GM21619 (cell line): ENCODE measurements at regions not wholly inside any gene's neighbourhood (a gene's known extent, or its start where the extent isn't known, plus 50 kb on each side); places are given as distances from the start of the nearest gene placed in this dataset.

Source experiments
- ATAC-seq: cut with Tn5 transposase; IDR thresholded peaks from one replicate; pipeline ENCODE4 v1.9.1; 2021; ENCODE audit not compliant: unreplicated experiment

DNA sequence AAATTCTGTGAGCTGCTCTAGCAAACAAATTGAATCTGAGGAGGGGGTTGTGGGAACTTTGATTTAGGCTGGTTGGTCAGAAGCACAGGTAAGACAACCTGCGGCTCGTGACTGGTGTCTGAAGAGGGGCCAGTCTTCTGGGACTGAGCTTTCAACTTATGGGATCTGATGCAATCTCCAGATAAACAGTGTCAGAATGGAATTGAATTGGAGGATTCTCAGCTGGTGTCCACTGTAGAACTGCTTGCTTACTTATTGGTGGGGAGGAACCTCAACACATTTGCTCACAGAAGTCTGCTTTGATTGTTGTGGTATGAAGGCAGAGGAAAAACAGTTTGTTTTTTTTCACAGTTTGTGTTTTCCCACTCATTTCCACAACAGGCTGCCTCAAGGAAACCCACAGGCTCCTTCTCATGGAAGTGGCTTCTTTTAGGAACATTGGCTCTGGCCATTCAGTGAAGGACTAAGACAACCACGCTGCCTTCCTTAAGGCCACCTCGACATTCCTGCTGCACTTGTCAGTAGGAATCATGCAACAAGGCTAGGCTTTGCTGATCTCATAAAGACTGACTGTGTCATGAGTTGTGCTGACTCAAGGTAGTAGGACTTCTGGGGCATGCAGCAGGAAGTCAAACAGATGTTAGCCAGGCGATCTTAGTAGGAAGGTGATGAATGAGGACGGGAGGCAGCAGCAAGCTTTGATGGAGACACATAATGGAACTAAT is 104.7 kb downstream of the TSN start:
- ATAC-seq = no peak

DNA sequence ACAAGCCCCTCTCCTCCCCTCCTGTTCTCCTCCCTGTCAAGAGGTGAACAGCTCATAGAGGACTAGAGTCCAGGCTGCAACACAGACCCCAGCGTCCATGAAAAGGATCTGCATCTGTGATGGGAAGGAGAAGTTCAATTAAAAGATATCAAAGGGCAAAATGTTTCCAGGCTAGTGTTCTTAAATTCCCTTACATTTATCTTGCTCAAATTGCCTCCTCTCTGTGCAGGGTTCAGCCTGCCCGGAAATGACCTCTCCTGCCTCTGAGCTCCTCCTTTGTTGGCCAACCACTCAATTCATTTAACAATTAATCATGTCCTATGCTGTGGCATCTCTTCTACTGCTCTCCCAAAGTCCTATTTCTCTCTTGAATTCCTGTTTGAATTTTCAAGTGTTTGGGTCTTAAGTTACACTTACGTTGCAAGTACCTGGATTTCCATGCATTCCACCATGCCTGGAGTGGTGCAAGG is 105.3 kb downstream of the TSN start:
- no peak for ATAC-seq

GRCh38 chr2:121862286-121862685 is 106.8 kb downstream of the TSN start:
- no peak for ATAC-seq

GRCh38 chr2:121865914-121866313 is 110.5 kb downstream of the TSN start:
- no peak for ATAC-seq

DNA sequence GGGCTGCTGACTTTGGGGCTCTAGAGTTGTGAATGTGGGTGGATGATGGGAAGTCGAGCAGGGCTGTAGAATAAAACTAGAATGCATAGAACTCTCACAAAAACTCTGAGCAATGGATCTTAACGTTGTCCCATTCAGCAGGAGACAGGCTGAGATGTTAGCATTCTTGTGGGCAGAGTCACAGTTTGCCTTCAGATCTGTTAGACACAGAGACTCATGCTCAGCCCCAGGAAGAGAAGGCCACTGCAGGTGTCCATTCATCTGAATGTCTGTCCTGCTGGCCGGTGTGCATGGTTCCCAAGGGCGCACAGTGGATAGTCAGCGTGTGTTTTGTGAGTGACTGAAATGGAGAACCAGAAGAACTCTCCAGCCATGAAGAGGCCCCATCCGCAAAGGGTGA is 111.3 kb downstream of the TSN start:
- no peak for ATAC-seq

- ATAC-seq = no peak
Measured at GRCh38 chr2:121868652-121869051, 113.2 kb downstream of the TSN start.

DNA sequence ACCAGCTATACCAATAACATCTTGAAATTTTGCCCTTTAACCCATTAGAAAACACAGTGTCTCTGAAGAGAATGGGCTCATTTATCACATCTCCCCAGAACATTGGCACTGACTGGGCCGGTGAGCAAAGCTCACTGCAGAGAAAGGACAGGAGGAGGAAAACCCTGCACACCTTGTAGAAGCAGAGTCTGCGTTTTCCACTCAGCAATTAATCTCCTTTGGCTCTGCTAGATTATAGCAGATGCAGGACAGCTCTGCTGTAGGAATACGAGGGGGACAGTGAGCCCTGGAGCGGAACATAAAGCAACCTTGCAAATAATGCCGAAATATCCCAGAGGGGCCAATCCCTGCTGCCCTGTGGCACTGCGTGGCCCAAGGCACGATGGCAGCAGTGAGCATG is 113.9 kb downstream of the TSN start:
- ATAC-seq = no peak

- ATAC-seq = no peak
Measured at GRCh38 chr2:121869873-121870272, 114.4 kb downstream of the TSN start.

GRCh38 chr2:121872651-121873050 is 117.2 kb downstream of the TSN start:
- no peak for ATAC-seq

DNA sequence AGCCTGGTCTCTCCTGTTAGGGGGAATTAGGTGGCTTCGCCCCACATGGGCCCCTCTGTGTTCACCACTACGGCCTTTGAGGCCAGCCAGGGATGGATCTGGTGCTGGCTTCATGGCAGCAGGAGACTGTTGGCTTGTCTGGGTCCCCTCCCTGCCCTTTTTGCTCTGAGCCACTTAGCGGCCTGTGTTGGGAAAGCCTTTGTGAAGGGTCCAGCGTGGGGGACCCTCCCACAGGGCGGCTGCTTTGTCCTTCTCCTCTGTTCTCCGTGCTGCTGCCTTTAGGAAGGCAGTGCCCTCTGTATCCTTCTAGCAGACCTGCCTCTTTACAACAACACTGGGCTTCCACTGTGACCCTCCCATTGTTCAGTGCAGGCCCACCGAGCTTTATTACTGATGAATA is 118.4 kb downstream of the TSN start:
- ATAC-seq = no peak

DNA sequence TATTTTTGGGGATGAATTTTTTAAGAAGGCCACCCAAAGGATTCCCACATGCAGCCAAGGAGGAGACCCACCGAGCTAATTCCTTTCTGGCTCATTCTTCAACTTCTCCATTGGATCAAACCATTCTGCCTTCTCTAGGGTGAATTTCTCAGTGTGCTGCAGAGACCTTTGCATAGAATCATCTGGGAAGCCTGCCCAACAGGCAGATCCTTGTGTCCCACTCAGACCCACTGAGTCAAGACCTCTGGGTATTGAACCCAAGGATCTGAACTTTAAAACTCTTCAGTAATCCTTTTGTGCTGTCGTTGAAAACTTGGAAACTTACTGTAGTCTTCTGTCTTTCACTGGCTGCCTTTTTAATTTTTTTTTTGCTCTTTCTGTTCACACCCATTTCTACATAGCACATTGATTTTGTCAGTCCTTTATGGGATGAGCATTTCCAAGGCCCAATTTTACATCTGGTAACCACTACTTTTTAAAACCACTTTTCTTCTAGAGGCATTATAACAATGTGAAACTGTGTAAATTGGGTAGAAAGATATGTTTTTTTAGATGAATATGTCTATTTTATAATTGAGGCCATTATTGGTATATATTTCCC is 120.2 kb downstream of the TSN start:
- ATAC-seq = no peak

- ATAC-seq = no peak
Measured at GRCh38 chr2:121877366-121877765, 121.9 kb downstream of the TSN start.

- no peak for ATAC-seq
Measured at GRCh38 chr2:121880283-121880682, 124.8 kb downstream of the TSN start.

DNA sequence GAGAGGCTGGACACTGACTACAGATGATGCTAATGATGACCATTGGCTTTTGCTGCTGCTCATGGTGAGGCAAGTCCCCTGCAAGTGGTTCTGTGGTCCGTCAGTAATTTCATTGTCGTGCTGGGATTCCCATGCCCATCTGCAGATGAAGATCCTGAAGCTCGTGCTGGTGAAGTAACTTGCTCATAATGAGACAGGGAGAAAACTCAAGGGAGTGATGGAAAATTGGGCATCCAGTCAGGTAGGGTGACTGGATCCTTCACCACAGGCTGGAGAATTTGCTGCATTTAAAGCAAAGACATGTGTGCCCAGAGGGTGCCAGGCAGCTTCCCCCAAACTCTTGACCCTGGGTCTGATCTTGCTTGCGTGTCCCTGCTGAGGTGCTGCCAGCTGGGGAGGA is 125.6 kb downstream of the TSN start:
- no peak for ATAC-seq

DNA sequence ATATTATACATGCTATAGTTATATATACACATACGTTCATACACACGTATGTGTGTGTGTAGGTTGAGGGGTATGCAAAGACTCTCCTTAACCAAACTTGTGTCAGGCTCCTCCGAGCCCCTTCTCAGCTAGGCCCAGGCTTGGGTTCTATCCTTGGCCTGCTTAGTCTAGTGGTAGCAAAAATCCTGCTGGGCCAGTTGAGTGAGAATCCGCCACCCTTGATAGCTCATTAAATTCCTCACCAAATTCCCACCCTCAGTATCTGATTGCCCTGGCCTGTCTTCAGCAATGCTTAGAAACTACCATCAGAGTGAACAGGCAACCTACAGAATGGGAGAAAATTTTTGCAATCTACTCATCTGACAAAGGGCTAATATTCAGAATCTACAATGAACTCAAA is 126.5 kb downstream of the TSN start:
- no peak for ATAC-seq

DNA sequence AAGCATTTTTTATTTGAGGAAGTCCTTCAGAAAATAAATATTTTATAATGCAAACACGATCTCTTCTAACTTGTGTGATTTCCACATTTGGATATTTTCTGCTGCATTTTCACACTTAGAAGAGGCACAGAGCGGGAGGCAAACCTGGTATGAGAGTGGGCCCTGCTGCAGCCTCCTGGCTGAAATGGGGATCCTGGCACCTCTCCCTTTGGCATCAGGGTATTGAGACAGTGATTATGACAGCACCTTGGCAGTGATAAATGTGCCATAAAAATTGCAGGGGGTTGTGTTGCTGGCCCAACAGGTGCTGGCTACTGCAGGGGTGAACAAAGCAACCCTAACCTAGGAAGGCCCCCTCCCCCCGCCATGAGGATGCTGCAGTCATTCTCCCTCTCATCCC is 128.6 kb downstream of the TSN start:
- no peak for ATAC-seq

DNA sequence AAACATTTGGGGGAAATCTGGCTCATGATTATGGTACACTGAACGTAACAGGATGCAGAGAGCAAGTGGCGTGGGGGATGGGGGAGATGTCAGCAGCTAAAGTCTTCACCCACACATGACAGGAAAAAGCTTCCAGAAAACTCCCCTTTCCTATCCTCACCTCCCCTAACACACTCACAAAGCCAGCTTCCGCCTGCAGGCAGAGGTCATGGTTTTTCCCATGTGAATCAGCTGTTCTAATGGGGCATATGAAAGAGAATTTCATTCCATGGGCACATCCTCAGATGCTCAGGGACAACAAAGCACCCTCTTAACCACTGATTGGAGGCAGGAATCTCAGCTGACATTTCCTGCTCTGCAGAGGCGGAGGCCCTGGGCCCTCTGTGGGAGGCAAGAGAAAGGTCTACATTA is 129.1 kb downstream of the TSN start:
- no peak for ATAC-seq

DNA sequence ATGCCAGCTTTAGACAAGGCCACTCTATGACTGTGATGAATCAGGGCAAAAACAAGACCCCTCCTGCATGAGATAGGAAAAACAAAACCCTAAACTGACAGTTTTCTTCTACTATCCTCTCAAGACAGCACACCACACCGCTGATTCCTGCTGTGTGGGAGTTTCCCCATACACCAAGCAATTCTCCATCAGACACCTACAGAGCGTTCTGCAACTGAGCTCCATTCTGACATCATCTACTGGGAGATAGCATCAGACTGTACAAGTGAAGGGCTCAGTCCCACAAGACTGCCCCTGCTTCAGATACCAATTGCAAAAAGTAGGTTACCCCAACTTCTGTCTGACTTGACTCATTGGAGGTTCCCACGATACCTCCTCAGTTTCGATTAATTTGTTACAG is 130.6 kb downstream of the TSN start:
- no peak for ATAC-seq

DNA sequence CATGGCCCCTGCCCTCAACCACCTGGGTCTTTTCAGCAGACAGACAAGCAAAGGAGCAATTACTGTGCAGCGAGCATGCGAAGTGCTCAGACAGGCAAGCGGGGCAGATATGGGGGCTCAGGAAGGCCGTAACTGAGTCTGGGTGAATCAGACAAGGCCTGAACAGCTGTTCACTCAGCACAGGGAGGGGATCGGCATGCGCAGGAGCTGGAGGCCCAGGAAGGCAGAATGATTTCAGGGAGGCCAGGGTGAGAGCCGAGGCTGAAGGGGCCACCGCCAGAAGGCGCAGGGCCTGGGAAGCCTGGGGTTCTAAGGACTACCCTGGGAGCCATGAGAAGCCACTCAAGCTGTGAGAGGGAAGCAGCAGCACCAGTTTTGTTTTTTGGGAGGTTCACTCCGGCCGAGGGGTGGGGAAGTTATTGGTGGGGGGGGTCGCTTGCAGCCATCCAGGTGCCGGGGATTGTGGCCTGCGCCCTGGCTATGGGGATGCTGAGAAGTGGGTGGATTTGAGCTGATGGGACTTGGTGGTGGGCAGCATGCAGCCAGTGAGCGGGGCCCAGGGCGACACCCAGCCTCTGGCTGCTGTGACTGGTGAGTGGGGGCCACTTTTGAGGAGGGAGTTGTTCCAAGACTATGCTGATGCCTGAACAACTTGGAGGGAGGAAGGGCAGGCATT is 132.2 kb downstream of the TSN start:
- peak; percentile 26 for ATAC-seq

- peak; percentile 79 for ATAC-seq
Measured at GRCh38 chr2:121888189-121888557, 132.7 kb downstream of the TSN start.

GRCh38 chr2:121890041-121890440 is 134.6 kb downstream of the TSN start:
- no peak for ATAC-seq
